NCI-H1694 treated with DMSO at 0.1 percent for 48 hours (cell line): ENCODE measurements at regions not wholly inside any gene's neighbourhood (a gene's known extent, or its start where the extent isn't known, plus 50 kb on each side); places are given as distances from the start of the nearest gene placed in this dataset.
"Not testable (repeated sequence)": the region's sequence is repeated elsewhere in the genome, so short reads cannot be mapped to it uniquely, and the experiment has no call there.

ENCODE experiments used
- DNase-seq: peaks from one replicate; lab custom pipeline; 2025; lab: John Stamatoyannopoulos, UW

- no peak for DNase-seq
Measured at GRCh38 chr5:40223884-40224402, 455.8 kb upstream of the PTGER4 start.

- no peak for DNase-seq
Measured at GRCh38 chr5:40221796-40222195, 457.9 kb upstream of the PTGER4 start.

- DNase-seq = no peak
Measured at GRCh38 chr5:40221255-40221654, 458.5 kb upstream of the PTGER4 start.

- DNase-seq = no peak
Measured at GRCh38 chr5:40220260-40220659, 459.5 kb upstream of the PTGER4 start.

- DNase-seq = no peak
Measured at GRCh38 chr5:40217553-40217952, 462.2 kb upstream of the PTGER4 start.

GRCh38 chr5:40210694-40211093, 469.0 kb upstream of the PTGER4 start:
- DNase-seq = no peak

GRCh38 chr5:40206030-40206429, 473.7 kb upstream of the PTGER4 start:
- no peak for DNase-seq

- no peak for DNase-seq
Measured at GRCh38 chr5:40204144-40204543, 475.6 kb upstream of the PTGER4 start.

- DNase-seq = no peak
Measured at GRCh38 chr5:40202814-40203440, 476.8 kb upstream of the PTGER4 start.

GRCh38 chr5:40198736-40199135, 481.0 kb upstream of the PTGER4 start:
- DNase-seq = no peak

GRCh38 chr5:40195574-40195973, 484.1 kb upstream of the PTGER4 start:
- DNase-seq = not testable (repeated sequence)

- no peak for DNase-seq
Measured at GRCh38 chr5:40191150-40191549, 488.6 kb upstream of the PTGER4 start.

GRCh38 chr5:40172721-40173120, 507.0 kb upstream of the PTGER4 start:
- no peak for DNase-seq

GRCh38 chr5:40171971-40172370, 507.7 kb upstream of the PTGER4 start:
- no peak for DNase-seq

GRCh38 chr5:40167283-40167682, 512.4 kb upstream of the PTGER4 start:
- DNase-seq = no peak

- no peak for DNase-seq
Measured at GRCh38 chr5:40166802-40167201, 512.9 kb upstream of the PTGER4 start.

GRCh38 chr5:40165789-40166728, 513.7 kb upstream of the PTGER4 start:
- DNase-seq = no peak

GRCh38 chr5:40165106-40165788, 514.5 kb upstream of the PTGER4 start:
- no peak for DNase-seq

GRCh38 chr5:40160435-40160834, 519.3 kb upstream of the PTGER4 start:
- no peak for DNase-seq

- no peak for DNase-seq
Measured at GRCh38 chr5:40154194-40154593, 525.5 kb upstream of the PTGER4 start.

- no peak for DNase-seq
Measured at GRCh38 chr5:40150896-40151295, 528.8 kb upstream of the PTGER4 start.

- no peak for DNase-seq
Measured at GRCh38 chr5:40141896-40142295, 537.8 kb upstream of the PTGER4 start.

- DNase-seq = no peak
Measured at GRCh38 chr5:40141418-40141817, 538.3 kb upstream of the PTGER4 start.
